ENCODE measurements at regions not wholly inside any gene's neighbourhood (a gene's known extent, or its start where the extent isn't known, plus 50 kb on each side); places are given as distances from the start of the nearest gene placed in this dataset.

GRCh38 chr5:60535198-60535597 lies 164.8 kb downstream of the DEPDC1B start:
- TF ChIP-seq CTCF (IDR thresholded peaks at IDR 0.05): no peak
- TF ChIP-seq POLR2A (IDR thresholded peaks at IDR 0.05): no peak
